ENCODE measurements at regions not wholly inside any gene's neighbourhood (a gene's known extent, or its start where the extent isn't known, plus 50 kb on each side); places are given as distances from the start of the nearest gene placed in this dataset.

DNA sequence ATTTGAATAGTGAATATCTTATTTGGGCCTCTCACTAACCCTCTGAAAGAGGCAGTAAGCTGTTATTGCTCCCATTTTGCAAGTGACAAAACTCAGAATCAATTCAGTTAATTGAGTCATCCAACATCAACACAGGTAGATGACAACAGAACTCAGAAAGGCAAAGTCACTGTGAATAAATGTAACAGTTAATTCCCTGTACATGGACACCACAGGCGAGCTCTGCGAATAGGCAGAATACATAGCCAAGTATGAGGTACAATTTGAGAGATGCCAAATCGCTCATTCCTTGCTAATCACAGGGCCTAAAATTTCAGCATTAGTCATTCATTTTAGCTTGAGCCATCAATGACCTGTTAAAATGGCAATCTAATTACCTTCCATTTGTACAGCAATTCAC, 52.6 kb upstream of the HECTD2 start:
- TF ChIP-seq SIN3A (IDR thresholded peaks at IDR 0.05; ENCODE audit: borderline replicate concordance, insufficient read depth, low read length): no peak
- TF ChIP-seq FOXP2 (optimal IDR thresholded peaks at IDR 0.05; ENCODE audit: borderline replicate concordance, extremely low read depth, extremely low read length, insufficient read depth): no peak
- no peak for TF ChIP-seq POLR2AphosphoS5 (IDR thresholded peaks at IDR 0.05; ENCODE audit: low read depth, low read length)

Measured in PFSK-1 (cell line).